Colonic mucosa (tissue), 4 donors: ENCODE measurements at regions not wholly inside any gene's neighbourhood (a gene's known extent, or its start where the extent isn't known, plus 50 kb on each side); places are given as distances from the start of the nearest gene placed in this dataset.
"Not testable (repeated sequence)": the region's sequence is repeated elsewhere in the genome, so short reads cannot be mapped to it uniquely, and the experiment has no call there.

Experiments
- DNase-seq: peaks from one replicate; pipeline ENCODE4 v3.0.0-alpha.2; 2020
- H3K27ac ChIP-seq: fragments of 200-600 bp; one replicate; pipeline ENCODE4 v1.8.0; 2021
- H3K27me3 ChIP-seq: fragments of 200-600 bp; one replicate; pipeline ENCODE4 v1.8.0; 2021
- H3K36me3 ChIP-seq: fragments of 200-600 bp; one replicate; pipeline ENCODE4 v1.8.0; 2021
- H3K4me1 ChIP-seq: fragments of 200-600 bp; one replicate; pipeline ENCODE4 v1.8.0; 2021; ENCODE audit warnings: mild to moderate bottlenecking
- H3K4me3 ChIP-seq: fragments of 200-600 bp; one replicate; pipeline ENCODE4 v1.8.0; 2021
- H3K9ac ChIP-seq, 2 donors: one replicate each; pipeline ENCODE4 v1.7.0; 2013; ENCODE audit warnings: control low read depth in 2 of 2, low read depth in 2 of 2, low read length in 2 of 2
- H3K9me3 ChIP-seq: fragments of 200-600 bp; one replicate; pipeline ENCODE4 v1.8.0; 2021
- CTCF ChIP-seq: fragments of 200-600 bp; IDR thresholded peaks from one replicate; pipeline ENCODE4 v1.8.0; 2022; ENCODE audit warnings: antibody characterized with exemption, mild to moderate bottlenecking
- intact Hi-C: fragments of 100-400 bp; cut with DNase I; formaldehyde crosslinking; loops from one replicate; pipeline ENCODE4 v1.14.1; 2022
- donor health status: healthy.
- donor health status: DM: no; HTN: no; CAD: no.
- donor health status: DM: no; HTN: no; CAD: no.

- TF ChIP-seq CTCF: no peak
- H3K4me3 ChIP-seq: no peak overlapping the region
- intact Hi-C loops: no loop called here
These were observed 73.2 kb upstream of the CITED2 start for GRCh38 chr6:139447656-139447975.

GRCh38 chr6:139446768-139447655, 72.6 kb upstream of the CITED2 start:
- H3K36me3 ChIP-seq: no peaks in the 10 kb centered on the region
- no peaks in the 10 kb centered on the region for H3K4me1 ChIP-seq
- H3K27ac ChIP-seq: no peak overlapping the region
- TF ChIP-seq CTCF: no peak
- H3K9me3 ChIP-seq: no peaks in the 10 kb centered on the region
- no peak for DNase-seq
- H3K4me3 ChIP-seq: no peak overlapping the region
- intact Hi-C loops: no loop called here
- no peak overlapping the region for H3K9ac ChIP-seq
- no peaks in the 10 kb centered on the region for H3K27me3 ChIP-seq

More at GRCh38 chr6:139447656-139447975, 73.2 kb upstream of the CITED2 start:
- no peak for DNase-seq
- H3K4me1 ChIP-seq: no peaks in the 10 kb centered on the region
- no peak overlapping the region for H3K9ac ChIP-seq
- H3K27ac ChIP-seq: no peak overlapping the region
- H3K27me3 ChIP-seq: no peaks in the 10 kb centered on the region
- no peaks in the 10 kb centered on the region for H3K9me3 ChIP-seq
- no peaks in the 10 kb centered on the region for H3K36me3 ChIP-seq

GRCh38 chr6:139446138-139446715, 71.8 kb upstream of the CITED2 start:
- DNase-seq: no peak
- Histone ChIP-seq H3K4me1 (no peaks in the 10 kb centered on the region), H3K36me3 (no peaks in the 10 kb centered on the region), H3K27ac (no peak overlapping the region), H3K4me3 (no peak overlapping the region), H3K9ac (no peak overlapping the region), H3K27me3 (no peaks in the 10 kb centered on the region), H3K9me3 (no peaks in the 10 kb centered on the region)
- intact Hi-C loops: no loop called here
- TF ChIP-seq CTCF: no peak

- H3K36me3 ChIP-seq, H3K27ac ChIP-seq, DNase-seq, H3K4me1 ChIP-seq, H3K9me3 ChIP-seq, H3K4me3 ChIP-seq, H3K27me3 ChIP-seq, intact Hi-C loops, H3K9ac ChIP-seq: not testable (repeated sequence)
These were observed 69.9 kb upstream of the CITED2 start for GRCh38 chr6:139444273-139444787.

GRCh38 chr6:139443231-139444112, 69.0 kb upstream of the CITED2 start:
- Histone ChIP-seq H3K9ac (no peak overlapping the region), H3K36me3 (no peaks in the 10 kb centered on the region), H3K27ac (no peak overlapping the region), H3K4me1 (no peaks in the 10 kb centered on the region), H3K27me3 (no peaks in the 10 kb centered on the region), H3K9me3 (no peaks in the 10 kb centered on the region), H3K4me3 (no peak overlapping the region)
- TF ChIP-seq CTCF: no peak
- intact Hi-C loops: no loop called here
- DNase-seq: no peak
